BJ (cell line): ENCODE measurements at regions not wholly inside any gene's neighbourhood (a gene's known extent, or its start where the extent isn't known, plus 50 kb on each side); places are given as distances from the start of the nearest gene placed in this dataset.

Source experiments
- CTCF ChIA-PET: fragments of 350-600 bp; formaldehyde crosslinking; extraction: SDS; loops from one replicate; lab custom pipeline; 2021; ENCODE audit warnings: antibody characterized with exemption, inconsistent platforms; lab: Yijun Ruan, JAX
- POLR2A ChIA-PET: fragments of 300-600 bp; sonication (Branson Sonifier 250); formaldehyde crosslinking; extraction: SDS; loops from one replicate; lab custom pipeline; 2021; ENCODE audit warnings: antibody characterized with exemption; lab: Charles Lee
- DNase-seq: peaks from one replicate; pipeline ENCODE4 v3.0.0-alpha.2; 2011; ENCODE audit warnings: low read depth
- H3K27me3 ChIP-seq: 2 replicates; pipeline ENCODE4 v1.6.0; 2011; ENCODE audit warnings: low read length; ENCODE audit not compliant: control insufficient read depth, insufficient read depth
- H3K36me3 ChIP-seq: 2 replicates; pipeline ENCODE4 v1.5.1; 2011; ENCODE audit warnings: low read length; ENCODE audit not compliant: control insufficient read depth, insufficient read depth
- H3K4me3 ChIP-seq: 2 replicates; pipeline ENCODE4 v1.5.1; 2011; ENCODE audit warnings: low read depth, mild to moderate bottlenecking, control low read depth, low read length
- TF ChIP-seq, protein P1 (sequence below): IDR thresholded peaks from 2 replicates; pipeline ENCODE4 v1.5.1; 2011; ENCODE audit warnings: low read depth, mild to moderate bottlenecking, control low read depth, inconsistent platforms, low read length, moderate library complexity; ENCODE audit not compliant: insufficient read depth

GRCh38 chr1:171429137-171429536 is 56.2 kb upstream of the PRRC2C start:
- H3K27me3 ChIP-seq: no peaks in the 10 kb centered on the region
- no peak for DNase-seq
- no peak overlapping the region for H3K4me3 ChIP-seq
- ChIA-PET CTCF (interaction anchor here (1.8 kb wide), 1 partner anchor 23 kb away, joined by 5 read pairs; no protein-coding TSS in a partner anchor), POLR2A (no interaction called here)
- H3K36me3 ChIP-seq: no peaks in the 10 kb centered on the region
- TF ChIP-seq, protein P1, sequence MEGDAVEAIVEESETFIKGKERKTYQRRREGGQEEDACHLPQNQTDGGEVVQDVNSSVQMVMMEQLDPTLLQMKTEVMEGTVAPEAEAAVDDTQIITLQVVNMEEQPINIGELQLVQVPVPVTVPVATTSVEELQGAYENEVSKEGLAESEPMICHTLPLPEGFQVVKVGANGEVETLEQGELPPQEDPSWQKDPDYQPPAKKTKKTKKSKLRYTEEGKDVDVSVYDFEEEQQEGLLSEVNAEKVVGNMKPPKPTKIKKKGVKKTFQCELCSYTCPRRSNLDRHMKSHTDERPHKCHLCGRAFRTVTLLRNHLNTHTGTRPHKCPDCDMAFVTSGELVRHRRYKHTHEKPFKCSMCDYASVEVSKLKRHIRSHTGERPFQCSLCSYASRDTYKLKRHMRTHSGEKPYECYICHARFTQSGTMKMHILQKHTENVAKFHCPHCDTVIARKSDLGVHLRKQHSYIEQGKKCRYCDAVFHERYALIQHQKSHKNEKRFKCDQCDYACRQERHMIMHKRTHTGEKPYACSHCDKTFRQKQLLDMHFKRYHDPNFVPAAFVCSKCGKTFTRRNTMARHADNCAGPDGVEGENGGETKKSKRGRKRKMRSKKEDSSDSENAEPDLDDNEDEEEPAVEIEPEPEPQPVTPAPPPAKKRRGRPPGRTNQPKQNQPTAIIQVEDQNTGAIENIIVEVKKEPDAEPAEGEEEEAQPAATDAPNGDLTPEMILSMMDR: no peak

DNA sequence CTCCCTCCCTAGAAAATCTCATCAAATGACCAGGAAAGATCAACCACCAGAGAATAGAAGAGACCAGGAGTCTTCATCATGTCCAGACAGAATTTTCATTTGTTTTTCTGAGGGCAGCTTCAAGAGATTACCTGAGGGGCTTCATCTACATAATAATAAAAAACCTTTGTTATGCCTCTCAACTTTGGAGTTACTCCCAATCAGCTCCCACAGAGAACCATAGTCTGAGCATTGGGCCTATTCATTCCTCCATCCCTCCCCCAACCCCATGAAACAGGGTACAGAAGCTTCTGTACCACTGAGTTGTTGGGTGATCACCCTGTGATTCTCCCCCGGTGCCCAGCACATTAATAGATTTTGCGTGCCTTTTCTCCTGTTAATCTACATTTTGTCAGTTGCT is 53.3 kb upstream of the PRRC2C start:
- CTCF ChIA-PET: no interaction called here
- DNase-seq: no peak
- H3K27me3 ChIP-seq: no peaks in the 10 kb centered on the region
- H3K4me3 ChIP-seq: no peak overlapping the region
- POLR2A ChIA-PET: no interaction called here
- TF ChIP-seq, protein P1: no peak
- H3K36me3 ChIP-seq: no peaks in the 10 kb centered on the region

DNA sequence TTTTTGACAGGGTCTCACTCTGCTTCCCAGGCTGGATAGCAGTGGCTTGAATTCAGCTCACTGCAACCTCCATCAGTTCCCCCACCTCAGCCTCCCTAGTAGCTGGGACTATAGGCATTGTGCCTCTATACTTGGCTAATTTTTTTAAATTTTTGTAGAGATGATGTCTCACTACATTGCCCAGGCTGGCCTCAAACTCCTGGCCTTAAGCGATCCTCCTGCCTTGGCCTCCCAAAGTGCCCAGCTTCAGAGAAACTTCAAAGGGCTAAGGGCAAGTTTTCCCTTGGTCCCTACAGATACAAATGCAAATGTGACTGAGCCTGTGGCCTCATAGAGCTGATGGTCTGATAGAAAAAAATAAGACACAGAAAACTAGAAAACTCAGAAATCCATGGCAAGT is 52.9 kb upstream of the PRRC2C start:
- Histone ChIP-seq H3K27me3 (no peaks in the 10 kb centered on the region), H3K4me3 (no peak overlapping the region), H3K36me3 (no peaks in the 10 kb centered on the region)
- DNase-seq: no peak
- TF ChIP-seq, protein P1: no peak
- POLR2A ChIA-PET: no interaction called here
- CTCF ChIA-PET: no interaction called here

- CTCF ChIA-PET: no interaction called here
- DNase-seq: no peak
- Histone ChIP-seq H3K27me3 (no peaks in the 10 kb centered on the region), H3K4me3 (no peak overlapping the region), H3K36me3 (no peaks in the 10 kb centered on the region)
- TF ChIP-seq, protein P1: no peak
- POLR2A ChIA-PET: no interaction called here
Measured at GRCh38 chr1:171433451-171433850, 51.9 kb upstream of the PRRC2C start.

DNA sequence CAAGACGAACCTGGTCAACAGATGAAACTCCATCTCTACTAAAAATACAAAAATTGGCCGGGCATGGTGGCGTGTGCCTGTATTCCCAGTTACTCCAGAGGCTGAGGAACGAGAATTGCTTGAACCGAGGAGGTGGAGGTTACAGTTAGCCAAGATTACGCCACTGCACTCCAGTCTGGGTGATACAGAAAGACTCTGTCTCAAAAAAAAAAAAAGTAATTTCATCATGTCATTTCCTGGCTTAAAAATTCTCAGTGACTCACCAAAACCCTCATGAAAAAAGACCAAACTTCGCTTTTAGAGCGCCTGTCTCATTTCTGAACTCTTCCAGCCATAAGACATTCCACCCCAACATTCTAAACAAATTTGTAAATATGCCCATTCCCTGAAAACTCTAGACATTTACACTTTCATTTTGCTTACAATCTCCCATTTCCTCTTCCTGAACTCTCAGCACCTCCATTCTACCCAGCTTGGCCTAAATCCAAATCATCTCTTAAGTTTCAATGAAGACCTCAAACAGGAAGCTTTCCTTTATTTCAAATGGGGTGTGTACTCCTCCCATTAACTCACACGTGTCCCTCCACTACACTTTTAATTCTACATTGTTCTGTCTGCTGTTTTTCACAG is 50.5 kb upstream of the PRRC2C start:
- Histone ChIP-seq H3K36me3 (no peaks in the 10 kb centered on the region), H3K27me3 (no peaks in the 10 kb centered on the region), H3K4me3 (no peak overlapping the region)
- ChIA-PET POLR2A (no interaction called here), CTCF (interaction anchor here (0.5 kb wide), 1 partner anchor 51 kb away, joined by 3 read pairs; no protein-coding TSS in a partner anchor)
- DNase-seq: peak; percentile 75
- TF ChIP-seq, protein P1: no peak
